D341Med (cell line): ENCODE measurements at regions not wholly inside any gene's neighbourhood (a gene's known extent, or its start where the extent isn't known, plus 50 kb on each side); places are given as distances from the start of the nearest gene placed in this dataset.
"Not testable (repeated sequence)": the region's sequence is repeated elsewhere in the genome, so short reads cannot be mapped to it uniquely, and the experiment has no call there.

Experiments
- DNase-seq: peaks from one replicate; pipeline ENCODE4 v3.0.0; 2012; ENCODE audit warnings: low spot score

DNA sequence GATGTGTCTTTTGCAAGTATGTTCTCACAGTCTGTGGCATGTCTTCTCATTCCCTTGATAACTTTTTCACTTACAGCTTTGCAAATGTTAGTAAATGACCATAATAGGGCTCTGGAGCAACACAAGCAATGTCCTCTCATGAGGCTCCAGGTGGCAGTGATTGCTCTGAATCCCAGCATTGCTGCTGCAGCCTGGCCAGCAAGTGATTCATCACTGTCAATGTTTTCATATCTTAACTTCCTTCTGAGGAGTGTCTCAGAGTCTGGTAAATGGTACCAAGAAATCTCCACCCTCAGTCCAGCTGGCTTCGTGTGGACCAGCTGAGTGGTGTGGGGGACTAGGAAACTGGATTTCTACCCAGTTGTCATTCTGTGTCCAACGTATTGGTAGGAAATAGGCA lies 139.6 kb downstream of the MYLK4 start:
- DNase-seq, result no peak

DNA sequence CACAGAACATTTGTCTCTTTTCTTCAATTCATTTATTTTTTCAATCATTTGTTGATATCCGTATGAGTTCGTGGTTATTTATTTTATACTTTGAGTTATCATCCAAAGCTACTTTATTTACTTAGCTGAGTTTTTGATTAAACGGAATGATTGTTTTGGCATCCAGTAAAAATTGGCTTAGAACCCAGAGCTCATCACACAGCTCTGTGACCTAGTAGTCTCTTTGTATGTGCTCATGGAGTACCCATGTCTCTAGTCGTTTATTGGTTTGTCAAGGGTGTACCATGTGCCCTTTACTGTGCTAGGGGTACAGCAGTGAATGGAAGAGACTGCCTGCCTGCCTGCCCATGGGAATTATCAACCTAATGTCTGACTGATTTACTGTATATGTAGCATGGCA lies 142.2 kb downstream of the MYLK4 start:
- no peak for DNase-seq

DNA sequence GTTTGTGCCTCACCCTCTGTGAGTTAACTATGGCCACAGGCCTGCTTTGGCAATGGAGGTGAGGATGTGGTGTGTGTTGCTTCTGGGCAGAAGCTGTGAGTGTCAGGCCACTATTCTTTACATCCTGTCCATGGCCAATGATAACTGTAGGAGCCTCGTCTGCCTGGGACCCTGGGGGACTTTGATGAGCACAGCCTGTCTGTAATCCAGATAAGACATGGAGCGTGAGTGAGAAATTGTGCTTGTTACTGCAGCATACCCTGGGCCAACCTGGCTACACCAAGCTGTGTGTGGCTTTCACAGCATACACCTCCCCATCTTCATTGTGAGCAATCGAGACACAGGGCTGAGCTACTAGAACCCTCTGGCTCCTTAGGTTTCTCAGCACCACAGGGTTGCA lies 150.4 kb downstream of the MYLK4 start:
- no peak for DNase-seq

DNA sequence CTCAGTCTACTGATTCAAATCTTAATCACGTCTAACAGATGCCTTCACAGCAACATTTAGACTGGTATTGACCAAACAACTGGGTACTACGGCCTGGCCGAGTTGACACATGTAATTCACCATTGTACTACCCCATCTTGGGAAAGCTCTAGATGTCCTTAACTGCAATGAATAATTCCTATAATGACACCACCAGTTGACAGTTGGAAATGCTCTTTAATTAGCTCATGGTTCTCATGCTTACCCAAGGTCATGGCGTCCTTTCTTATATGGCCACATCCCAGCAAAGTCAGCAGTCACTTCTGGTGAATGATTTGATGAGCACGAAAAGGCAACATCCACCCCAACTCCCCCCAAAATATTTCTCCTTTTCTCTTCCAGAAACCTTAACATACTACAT lies 150.9 kb downstream of the MYLK4 start:
- no peak for DNase-seq

DNA sequence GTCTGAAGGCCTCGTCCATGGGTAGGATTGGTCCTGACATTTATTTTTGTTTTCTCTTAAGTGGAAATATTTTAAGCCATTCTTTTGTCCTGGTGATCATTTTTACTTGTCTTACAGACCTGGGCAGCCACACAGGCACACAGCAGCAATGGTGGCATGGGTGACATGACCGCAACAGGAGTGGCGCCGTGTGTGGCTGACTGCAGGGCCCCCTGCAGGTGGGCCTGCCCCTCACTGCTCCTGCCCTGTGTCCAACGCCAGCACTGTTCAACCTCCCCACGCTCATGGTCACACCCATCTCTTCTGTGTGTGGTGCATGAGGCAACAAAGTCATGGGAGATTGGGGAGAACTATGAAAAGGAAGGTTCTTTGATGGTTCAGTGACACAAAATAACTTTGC lies 151.9 kb downstream of the MYLK4 start:
- no peak for DNase-seq

DNA sequence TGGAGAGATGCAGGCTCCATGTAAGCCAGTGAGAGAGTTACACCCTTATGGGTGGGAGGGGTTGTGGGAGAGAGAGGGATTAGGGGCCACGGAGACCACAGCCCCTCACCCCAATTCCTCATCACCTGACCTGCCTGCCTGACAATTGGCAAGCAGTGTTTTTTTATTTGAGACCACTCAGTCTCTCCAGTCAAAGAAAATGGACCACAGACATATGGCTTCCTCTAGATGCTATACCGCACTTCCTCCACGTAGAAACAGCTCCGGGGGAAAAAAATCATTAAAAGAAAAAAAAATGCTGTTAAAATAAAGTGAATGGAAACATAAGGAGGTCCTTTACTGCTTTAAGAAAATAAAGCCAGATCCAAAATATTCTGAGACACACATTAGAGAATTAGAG lies 152.7 kb downstream of the MYLK4 start:
- DNase-seq, result no peak

DNA sequence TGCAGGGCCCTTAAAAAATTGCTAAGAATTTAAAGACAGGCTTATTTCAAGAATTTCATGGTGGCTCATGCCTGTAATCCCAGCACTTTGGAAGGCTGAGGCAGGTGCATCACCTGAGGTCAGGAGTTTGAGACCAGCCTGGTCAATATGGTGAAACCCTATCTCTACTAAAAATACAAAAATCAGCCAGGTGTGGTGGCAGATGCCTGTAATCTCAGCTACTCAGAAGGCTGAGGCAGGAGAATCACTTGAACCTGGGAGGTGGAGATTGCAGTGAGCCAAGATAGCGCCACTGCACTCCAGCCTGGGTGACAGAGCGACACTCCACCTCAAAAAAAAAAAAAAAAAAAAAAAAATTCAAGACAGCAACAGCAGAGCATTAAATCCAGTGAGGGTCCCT lies 153.3 kb downstream of the MYLK4 start:
- DNase-seq, result not testable (repeated sequence)

DNA sequence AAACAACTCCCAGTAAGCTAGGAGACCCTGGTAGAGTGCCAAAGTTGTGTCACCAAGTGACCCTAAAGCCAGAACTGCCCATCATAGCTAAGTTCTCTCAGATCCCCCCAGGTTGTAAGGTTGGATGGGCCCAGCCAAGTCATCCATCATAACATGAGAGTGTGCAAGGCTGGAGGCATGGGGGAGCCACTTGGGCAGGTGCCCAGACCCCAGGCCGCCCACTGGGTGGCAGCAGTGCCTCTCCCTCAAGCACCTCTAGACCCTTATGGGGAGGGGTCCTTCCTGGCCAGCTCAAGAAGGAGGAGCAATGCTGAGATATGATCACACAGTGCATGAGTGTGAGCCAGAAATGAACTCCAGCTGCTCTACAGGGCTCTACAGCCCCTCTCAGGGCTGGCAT lies 154.5 kb downstream of the MYLK4 start:
- peak; percentile 56 for DNase-seq

DNA sequence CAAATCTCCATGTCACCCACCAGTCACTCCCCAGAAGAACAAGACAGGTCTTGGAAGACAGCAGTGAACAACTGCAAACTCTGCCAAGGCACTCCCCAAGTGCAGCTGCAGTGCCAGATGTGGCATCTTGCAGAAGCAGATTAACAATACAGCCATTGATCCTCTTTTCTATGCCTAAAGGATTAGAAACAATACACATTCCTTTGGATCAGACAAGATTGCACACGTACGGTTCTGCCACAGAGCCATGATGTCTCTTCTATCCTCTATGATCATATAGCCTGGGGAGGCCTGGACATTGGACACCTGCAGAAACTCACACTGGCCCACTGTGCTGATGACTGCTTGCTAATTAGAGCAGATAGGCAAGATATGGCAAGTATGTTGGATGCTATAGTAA lies 155.9 kb downstream of the MYLK4 start:
- no peak for DNase-seq

DNA sequence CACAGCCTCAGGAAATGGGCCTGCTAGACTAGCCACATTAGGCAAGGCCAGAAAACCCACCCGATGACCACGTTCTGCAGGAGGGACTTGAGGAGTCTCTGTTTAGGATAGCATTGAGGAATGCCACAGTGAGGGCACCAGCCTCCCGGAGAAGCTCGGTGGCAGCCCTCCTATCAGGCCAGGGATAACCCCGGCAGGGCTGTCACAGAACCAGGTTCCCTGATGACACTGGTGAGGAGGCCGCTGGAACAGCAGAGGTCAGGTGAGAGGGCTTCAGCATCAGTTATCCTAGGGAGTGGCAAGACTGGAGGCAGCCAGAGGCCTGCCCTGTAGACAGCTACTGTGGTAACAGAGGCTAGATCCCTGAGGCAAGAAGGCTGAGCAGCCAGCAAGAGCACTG lies 157.6 kb downstream of the MYLK4 start:
- no peak for DNase-seq

DNA sequence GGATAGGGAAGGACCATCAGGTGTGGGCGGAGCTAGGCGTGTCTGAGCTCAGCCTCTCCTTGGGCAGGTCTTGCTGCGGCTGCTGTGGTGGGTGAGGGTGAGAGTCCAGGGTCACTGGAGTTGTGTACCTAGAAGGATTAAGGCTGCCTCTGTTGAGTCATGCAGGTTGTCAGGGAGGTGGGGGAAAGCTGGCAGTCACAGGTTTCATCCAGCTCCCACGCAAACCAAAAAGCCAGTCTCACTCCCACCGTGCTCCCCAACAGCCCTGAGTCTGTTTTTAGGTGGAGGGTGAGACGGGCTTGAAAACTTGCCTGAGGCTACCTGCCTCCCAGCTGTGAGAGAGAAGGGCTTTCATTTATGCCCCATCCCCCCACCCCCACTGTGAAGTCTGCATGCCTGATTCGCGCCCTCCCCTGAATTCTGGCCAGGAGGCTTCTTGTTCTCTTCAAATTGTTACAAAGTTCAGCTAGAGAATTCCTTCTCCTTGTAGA lies 161.5 kb downstream of the MYLK4 start:
- DNase-seq, result no peak

DNA sequence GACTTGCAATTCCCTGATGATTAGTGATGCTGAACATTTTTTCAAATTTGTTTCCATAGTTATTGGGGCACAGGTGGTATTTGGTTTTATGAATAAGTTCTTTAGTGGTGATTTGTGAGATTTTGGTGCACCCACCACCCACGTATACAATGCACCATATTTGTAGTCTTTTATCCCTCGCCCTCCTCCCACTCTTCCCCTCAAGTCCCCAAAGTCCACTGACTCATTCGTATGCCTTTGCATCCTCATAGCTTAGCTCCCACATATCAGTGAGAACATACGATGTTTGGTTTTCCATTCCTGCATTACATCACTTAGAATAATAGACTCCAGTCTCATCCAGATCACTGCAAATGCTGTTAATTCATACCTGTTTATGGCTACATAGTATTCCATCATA lies 167.3 kb downstream of the MYLK4 start:
- no peak for DNase-seq

DNA sequence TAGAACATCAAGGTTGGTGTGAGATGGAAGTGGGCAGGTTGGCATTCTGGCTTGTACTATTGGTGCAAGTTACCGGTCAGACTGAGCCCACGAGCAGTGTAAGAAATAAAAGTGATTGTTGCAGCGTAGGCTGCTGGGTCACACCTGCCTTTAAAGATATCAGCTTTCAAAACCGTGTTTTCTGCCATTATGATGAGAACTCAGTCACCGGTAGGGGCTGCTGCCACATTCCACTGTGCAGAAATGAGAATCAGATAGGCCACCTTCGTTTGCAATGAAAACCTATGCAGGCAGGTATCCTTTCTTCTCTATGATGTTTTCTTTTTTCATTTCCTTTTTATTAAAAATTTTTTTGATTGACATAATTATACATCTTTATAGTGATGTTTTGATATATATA lies 168.5 kb downstream of the MYLK4 start:
- no peak for DNase-seq

DNA sequence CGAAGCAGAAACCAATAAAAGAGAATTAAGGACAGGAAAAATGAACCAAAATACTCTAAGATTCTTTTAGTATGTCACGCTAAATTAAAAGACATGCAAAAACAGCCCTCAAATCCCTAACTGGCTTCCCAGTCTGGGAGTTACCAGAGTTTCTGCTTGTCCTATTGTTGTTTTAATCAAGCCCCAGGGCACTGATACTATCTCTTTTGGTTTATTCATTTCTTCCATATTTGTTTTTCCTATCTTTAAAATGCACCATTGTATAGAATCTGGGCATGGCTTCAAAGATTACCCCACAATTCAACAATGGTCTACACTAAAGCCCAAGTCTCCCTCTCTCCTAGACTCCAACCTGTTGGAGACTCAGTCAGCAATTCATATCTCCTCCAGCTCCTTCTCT lies 169.1 kb downstream of the MYLK4 start:
- DNase-seq, result no peak

DNA sequence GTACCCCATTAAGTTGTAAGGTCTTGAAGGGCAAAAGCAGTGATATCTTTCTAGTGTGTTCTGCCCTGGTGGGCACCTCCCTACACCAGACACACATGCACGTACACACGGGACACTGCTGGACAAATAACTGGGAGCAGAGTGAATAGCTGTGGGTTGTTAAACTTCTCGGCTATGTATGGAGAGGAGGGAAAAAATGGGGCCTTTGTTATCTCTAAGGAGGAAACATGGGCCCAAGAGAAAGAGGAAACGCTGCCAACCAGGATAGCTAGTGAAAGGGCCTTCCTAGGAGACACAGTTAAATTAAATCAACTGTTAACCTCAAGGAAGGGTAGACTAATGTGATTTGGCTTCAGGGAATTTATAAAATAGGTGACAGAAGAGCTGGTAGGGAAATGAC lies 169.7 kb downstream of the MYLK4 start:
- DNase-seq, result no peak

DNA sequence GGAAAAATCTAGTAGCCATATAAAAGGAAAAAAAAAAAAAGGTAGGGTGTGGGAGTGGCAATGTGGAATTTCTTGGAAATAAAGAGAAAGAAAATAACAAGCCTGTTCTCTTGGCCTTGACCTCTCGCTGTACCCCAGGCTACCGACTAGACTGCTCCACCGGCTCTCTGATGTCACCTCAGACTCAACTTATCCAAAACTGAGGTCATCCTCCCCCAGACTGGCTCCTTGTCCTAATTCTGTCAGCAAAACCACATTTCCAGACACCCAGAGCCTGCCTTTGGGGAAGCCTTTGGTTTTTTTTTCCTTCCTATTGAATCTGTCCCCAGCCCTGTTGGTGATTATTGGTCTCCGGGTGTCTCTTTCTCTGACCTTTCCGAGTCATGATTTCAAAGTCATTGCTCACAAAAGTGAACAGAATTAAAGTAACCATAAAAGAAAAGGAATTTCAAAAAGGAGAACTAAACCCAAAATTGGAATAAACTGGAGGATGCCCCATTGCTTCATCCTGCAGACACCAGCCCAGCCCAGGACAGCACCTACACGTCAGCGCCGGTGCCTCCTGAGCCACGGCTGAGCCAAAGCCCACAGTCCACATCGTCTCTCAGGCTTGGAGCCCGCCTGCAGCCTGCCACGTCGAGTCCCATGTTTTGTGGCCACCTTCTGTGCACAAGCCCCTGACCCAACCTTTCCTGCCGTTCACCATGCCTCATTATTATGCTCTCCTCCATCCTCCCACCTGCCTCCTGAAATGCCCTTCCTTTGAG lies 170.7 kb downstream of the MYLK4 start:
- no peak for DNase-seq

DNA sequence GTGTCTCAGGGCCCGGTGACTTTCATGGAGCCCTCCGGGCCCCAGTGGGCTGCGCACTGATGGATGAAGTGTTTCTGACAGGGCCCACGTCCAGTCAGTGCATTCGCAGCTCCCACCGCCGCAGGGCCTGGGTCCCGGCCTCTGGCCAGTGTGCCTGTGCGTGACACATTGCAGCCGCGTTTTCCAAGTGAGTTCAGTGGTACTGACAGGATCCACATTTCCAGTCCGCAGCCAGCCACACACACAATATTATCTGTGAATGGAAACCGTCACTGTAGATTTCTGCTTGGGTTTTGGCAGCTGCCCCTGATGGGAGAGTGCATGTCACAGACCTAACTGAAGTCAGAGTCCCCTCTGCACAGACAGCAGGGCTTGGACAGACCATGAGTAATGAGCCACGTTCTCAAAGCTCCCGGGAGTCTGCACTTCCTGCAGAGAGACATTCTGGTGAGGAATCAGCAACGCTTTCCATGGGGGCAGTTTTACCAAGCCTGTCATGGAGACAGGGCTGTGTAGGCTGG lies 171.4 kb downstream of the MYLK4 start:
- DNase-seq, result no peak

DNA sequence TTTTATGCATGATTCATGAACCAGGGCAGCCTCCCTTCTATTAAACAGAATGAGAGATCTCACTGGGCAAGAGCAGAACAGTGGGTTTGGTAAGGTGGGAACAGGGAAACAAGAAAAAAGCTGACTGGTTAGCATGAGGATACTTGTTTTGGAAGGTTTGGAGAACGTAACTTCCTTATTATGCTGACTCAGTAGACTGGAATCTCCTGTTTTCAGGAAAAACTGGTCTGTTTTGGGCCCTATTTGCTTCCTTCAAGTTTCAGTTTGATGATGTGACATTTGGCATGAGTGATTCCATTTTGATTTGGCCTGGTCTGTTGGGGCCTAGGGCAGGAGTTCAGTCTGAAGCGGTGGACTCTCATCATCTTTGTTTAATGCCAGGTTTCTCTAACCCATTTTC lies 172.0 kb downstream of the MYLK4 start:
- DNase-seq, result no peak

DNA sequence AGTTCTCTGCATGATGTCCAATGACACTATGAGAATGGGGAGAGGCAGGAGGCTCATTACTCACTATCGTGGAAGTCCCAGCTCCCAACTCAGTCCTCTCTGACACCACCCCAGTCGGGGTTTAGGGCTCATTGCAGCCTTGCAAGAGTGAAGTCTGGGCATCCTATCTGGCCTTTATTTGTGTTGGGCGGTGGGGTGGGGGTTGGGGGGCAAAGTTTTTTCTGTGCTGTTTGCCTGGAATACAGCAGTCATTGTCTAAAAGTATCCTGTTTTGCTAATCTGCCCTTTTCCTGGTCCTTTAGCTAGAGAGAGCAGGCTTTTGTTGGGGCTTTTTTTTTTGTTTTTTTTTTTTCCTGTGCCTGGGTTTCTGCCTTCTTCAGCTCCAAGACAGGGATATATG lies 174.2 kb downstream of the MYLK4 start:
- DNase-seq, result no peak

DNA sequence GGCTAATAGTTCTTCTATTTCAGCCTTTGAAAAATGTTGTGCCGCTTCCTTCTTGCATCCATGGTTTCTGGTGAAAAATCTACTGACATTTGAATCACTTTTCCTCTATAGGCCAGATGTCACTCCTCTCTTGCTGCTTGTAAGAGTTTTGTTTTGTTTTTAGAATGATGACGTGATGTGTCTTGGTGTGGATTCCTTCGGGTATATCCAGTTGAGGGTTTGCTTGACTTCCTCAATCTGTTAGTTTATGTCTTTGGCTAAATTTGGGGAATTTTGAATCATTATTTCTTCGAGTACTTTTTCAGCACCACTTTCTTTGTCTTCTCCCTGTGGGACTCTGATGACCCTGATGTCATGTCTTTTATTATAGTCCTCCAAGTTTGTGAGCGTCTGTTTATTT lies 175.5 kb downstream of the MYLK4 start:
- no peak for DNase-seq

DNA sequence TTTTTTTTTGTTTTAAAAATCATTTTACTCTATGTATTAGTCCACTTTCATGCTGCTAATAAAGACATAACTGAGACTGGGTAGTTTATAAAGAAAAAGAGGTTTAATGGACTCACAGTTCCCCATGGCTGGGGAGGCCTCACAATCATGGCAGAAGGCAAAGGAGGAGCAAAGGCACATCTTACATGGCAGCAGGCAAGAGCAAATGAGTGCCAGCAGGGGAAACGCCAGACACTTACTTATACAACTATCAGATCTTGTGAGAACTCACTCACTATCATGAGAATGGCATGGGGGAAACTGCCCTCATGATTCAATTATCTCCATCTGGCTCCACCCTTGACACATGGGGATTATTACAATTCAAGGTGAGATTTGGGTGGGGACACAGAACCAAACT lies 181.3 kb downstream of the MYLK4 start:
- not testable (repeated sequence) for DNase-seq

DNA sequence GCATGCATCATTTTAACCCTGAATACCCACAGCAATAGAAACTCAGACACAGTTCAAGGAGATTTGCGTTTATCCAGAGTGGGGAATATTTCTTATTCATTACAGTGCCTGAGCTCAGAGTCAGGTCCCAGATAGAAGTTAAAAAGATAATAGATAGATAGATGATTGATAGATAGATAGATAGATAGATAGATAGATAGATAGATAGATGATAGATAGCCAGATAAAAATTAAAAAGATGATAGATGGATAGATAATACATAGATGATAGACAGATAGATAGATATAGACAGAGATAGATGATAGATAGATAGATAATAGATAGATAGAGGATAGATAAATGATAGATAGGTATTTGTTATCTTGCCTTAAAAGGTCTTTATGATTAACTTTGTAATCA lies 184.7 kb downstream of the MYLK4 start:
- DNase-seq, result no peak

DNA sequence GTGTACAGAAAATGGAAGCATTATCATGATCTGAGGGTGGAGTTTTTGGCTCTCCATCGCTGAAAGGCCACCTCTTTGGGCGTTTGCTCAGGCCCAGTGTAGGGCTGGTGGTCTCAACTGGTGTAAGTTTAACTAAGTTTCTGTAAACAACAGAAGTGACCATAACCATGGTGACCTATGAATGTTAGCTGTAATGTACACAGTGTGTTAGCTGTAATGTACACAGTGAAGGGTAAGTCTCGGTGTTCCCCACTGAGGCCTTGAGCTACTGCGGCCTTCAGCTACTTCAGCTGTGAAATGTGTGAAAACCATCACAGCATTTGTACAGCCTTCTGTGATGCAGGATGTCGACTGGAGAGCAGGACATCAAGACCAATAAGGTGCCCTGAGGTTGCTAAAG lies 185.2 kb downstream of the MYLK4 start:
- DNase-seq, result no peak

DNA sequence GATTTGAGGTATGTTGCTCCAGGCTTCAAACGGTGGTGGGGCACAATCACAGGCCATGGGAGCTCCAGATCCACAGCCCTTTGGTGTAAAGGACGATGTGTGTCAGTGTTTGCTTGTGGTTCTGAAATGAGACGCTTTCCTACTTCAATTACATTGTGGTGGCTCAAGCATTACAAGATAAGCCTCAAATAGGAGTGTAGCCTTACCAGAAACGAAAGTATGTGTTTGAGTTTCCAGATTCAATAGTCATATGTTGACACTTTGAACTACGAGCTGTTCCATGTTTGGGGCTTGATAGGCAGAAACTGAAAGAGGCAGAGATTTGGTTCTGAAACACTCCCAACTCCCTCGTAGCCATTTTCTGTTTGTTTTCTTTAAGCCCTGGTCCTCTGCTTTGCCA lies 187.1 kb downstream of the MYLK4 start:
- DNase-seq, result no peak
